GM12878 (cell line): ENCODE measurements at regions not wholly inside any gene's neighbourhood (a gene's known extent, or its start where the extent isn't known, plus 50 kb on each side); places are given as distances from the start of the nearest gene placed in this dataset.

Source experiments
- FOS ChIP-seq: IDR thresholded peaks from 3 replicates; pipeline ENCODE4 v1.6.1; 2011; ENCODE audit warnings: borderline replicate concordance; ENCODE audit not compliant: insufficient read length; ENCODE audit errors: extremely low read depth
- RAD21 ChIP-seq: IDR thresholded peaks from 2 replicates; pipeline ENCODE4 v1.6.1; 2011; ENCODE audit warnings: mild to moderate bottlenecking, low read depth, low read length, moderate library complexity; ENCODE audit not compliant: insufficient read depth
- RB1 ChIP-seq: fragments of 450-650 bp; formaldehyde crosslinking; IDR thresholded peaks from 2 replicates; pipeline ENCODE4 v1.6.1; 2017; ENCODE audit warnings: mild to moderate bottlenecking, borderline replicate concordance

GRCh38 chr4:38519666-38520065 is 144.3 kb upstream of the KLF3 start:
- TF ChIP-seq RAD21 (no peak), FOS (no peak), RB1 (no peak)
